Eye (tissue), 1 donor: ENCODE measurements at regions not wholly inside any gene's neighbourhood (a gene's known extent, or its start where the extent isn't known, plus 50 kb on each side); places are given as distances from the start of the nearest gene placed in this dataset.
"Not testable (repeated sequence)": the region's sequence is repeated elsewhere in the genome, so short reads cannot be mapped to it uniquely, and the experiment has no call there.

Experiments used
- DNase-seq: peaks from one replicate; pipeline ENCODE4 v3.0.0-alpha.2; 2015

DNA sequence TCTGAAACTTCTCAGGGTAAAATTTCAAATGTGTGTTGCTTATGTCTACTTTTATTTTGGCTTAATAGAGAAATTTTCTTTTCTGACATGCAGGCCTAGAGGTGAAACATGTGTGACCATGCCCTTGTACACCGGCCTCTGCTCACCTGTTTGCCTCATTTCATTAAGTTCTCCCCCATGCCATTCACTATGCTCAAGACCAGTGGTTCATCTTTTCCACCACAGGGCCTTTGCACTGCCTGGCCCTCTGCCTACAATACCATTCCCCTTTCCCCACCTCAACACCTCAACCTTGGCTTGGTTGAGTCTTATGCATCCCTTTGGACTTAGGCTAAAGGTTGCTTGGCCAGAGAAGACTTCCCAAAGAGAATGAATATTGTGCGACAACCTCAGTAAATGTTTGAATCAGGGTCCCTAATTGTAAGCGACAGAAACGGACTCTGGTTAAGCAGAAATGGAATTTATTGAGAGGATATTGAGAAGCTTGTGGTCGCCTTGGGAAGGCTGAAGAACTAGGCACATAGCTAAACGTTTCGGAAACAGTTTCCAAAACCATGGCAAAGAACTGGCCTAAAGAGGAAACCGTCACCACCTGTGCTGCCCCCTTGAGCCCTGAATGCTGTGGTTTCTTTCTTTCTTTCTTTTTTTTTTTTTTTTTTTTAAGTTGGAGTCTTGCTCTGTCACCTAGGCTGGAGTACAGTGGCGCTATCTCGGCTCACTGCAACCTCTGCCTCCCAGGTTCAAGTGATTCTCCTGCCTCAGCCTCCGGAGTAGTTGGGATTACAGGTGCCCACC, 152.2 kb downstream of the SOX4 start:
- DNase-seq = no peak

DNA sequence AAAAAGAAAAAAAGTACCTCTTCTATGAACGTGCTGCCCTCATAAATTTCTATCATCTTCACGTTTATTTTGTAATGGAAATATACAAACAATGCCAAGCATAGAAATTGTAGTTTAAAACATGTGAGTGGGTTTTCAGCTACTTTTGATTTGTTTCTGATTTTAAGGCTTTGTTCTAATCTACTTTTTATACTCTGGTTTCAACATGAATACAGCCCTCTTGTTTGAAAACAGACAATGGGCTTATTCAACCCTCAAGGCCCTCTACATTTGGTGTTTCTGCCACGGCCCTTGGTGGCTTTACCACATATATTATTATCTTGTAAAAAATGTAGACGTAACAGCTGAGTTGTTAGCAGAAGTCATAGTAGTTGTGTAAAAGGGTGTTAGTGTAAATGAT, 153.9 kb downstream of the SOX4 start:
- DNase-seq = peak; percentile 44

DNA sequence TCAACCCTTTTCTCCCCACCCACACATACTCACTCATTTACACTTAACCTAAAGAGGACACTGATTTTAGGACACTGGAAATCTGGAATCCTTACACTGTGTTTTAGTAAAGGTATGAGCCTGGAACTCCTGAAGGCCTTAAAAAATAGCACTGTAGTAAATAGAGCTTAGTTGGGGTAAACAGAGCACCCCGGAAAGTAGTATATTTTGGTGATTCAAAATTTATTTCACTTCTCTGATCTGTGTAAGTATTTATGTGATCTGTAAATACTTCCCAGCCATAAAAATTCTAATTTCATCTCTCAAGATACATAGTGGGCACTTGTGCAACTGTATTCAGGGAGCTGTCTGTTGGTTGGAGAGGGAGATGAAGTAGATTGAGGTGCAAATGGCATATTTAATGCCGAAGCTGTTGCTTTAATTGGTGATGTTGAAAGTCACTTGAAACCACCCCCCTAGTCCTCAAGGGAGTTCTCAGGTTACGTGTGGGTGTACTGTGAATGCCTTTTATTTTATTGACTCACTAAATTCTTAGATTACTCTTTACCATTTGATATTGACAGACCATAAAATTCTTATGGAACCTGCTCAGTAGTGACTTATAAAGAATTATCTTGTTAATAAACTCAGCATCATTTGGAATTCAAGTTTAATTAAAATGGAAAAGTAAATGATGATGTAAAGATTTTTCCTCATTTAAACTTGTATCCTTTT, 154.9 kb downstream of the SOX4 start:
- peak; percentile 61 for DNase-seq

DNA sequence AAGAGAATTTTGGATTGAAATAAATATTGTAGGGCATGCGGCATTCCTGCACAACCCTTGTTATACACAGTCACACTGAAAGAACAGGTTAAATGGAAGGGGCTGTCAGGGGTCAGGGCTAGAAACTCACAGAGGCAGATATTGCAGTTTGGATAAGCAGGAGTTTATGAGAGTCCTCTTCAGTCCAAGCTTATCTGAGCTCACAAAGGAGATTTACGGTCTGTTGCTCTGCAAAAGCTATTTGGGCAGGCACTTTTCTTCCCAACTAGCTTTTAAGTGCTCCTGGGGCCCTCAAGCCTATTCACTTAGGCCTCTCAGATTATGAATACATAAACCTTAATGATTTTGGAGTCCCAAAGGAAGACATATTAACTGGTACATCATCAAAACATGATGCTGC, 156.2 kb downstream of the SOX4 start:
- peak; percentile 85 for DNase-seq

DNA sequence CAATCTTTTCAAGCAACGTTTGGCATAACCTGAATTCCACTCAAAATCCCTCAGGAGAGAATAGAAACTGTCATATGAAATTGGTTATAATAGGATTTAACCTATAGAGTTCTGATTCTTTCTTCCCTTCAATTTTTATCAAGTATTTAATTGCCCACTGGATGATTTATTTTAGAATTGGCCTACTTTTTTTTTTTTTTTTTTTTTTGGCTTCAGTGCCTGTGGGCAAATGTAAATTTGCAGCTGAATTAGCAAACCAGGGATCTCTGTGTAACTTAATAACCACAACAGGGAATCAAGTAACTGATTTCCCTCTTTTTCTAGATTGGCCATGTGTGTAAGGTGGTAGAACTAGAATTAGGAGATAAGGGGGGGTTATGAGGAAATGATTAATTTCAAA, 157.0 kb downstream of the SOX4 start:
- DNase-seq = peak; percentile 37

DNA sequence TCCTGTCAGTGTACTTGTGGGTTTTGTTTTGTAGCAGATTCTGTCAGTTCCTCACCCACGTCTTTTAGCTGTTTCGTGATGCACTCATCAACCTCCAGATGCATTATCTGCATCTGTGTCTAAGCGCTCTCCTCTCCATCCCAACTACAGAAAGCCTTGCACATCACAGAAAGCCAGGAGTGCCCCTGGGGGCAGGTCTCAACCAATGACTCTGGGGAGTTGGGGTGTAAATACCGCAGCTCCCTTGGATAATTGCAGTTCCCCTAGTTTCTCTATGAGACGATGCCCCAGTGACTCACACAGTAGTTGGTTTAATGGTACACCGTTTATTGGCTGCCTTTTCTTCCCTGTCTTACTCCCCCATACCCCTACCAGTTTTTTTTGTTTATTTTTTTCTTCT, 158.1 kb downstream of the SOX4 start:
- DNase-seq = peak; percentile 26

DNA sequence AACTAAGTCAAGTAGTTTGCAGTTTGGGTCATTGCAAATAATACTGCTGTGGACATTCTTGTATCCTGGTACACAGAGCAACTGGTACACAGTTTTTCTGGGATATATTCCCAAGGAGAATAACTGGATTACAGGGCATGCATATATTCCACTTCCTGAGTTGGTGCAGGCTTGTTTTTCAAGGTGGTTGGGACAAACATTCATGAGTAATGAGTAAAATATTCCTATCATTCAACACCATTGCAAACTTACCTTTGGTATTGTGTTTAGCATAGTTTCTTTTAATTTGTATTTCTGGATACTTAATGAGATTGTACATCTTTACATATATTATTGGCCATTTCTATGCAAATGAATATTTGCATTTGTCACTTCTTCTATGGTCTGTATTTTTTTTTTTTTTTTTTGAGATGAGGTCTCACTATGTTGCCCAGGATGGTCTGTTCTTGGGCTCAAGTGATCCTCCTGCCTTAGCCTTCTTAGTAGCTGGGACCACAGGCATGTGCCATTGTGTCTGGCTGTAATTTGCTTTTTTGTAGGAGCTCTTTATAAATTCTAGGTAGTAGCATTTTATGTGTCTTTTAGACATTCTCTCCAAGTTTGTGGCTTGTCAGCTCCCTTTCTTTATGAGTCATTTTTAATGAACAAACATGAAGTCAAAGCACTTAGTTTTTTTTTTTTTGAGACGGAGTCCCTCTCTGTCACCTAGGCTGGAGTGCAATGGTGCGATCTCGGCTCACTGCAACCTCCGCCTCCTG, 158.7 kb downstream of the SOX4 start:
- no peak for DNase-seq

DNA sequence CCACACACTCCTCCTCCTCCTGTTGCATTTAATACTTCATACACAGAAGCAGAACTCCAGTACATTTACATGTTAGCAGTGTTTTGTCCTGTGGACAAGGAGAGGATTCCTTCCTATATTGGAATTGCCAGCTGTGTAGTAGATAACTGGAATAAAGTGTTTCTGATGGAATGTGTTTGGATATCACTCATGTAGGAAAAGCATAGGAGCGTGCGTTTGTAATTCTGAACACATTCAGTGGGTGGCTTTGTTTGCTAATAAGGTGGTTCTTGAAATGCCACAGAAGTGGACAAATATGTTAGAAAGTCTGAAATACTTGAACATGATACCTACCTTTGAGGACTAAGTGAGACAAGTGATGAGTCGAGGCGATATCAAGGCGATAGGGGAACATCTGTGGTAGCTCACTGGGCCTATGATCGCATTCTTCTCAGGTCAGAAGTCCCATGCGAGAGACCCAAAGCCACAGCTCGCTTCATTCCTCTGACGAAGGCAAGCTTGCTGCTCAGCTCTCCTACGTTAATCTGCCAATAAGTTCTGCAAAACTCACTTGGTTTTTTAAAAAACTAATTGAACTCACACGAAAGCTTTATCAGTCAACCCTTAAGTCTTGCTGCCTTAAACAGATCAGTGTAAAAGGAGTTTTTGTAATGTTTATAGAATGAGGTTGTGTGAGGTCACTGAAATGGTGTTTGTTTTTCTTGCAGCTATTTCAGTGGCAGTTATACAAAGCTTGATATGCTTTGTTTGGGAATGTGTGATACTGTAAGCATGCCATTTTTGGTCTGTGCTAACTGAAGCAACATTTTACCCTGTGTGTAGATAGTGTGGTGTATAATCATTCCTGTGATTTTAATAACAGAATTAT, 159.9 kb downstream of the SOX4 start:
- peak; percentile 59 for DNase-seq

DNA sequence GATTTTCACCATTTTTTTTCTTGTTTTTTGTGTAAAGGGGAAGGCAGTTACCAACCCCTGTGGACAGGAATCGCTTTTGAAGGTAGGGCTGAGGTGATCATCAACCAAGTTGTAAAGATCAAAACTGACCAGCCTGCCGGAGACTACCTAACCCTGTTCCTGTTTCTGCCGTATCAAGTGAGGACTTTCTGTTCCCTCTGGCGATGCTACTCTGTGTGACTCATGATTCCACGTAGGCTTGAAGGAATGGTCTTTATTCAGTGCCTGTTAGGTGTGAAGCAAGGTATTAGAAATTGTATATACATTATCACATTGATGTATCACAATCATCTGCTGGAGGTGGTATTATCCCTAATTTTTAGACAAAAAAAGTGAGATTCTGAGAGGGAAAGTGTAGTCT, 161.3 kb downstream of the SOX4 start:
- no peak for DNase-seq

DNA sequence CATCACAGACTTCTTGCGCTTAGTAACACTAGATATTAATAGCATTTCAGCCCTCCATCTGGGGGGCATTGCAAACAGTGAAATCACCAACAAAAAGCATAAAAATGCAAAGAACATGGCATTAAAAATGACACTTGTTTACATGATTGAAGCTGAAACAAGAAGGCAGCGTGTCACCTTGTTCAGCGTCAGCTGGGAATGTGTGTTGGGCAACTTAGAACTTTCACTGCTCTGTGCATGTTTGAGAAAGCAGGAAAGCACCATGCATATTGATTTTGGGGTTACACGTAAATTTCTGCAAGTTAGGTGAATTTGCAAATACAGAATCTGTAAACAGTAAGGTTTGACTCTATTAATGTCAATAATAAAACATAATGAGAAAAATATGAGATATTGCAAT, 162.9 kb downstream of the SOX4 start:
- no peak for DNase-seq

DNA sequence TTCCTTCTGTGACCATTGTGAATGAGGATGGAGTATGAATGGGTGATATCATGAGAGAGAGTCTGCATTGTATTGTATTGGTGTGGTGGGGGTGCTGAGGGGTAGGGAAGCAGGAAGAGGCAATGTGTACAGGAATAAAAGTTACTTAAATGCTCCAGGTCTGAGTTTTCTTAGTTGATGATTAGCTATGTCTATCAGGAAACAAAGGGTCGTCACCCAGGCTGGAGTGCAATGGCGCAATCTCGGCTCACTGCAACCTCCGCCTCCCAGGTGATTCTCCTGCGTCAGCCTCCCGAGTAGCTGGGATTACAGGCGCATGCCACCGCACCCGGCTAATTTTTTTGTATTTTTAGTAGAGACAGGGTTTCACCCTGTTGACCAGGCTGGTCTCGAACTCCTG, 163.8 kb downstream of the SOX4 start:
- not testable (repeated sequence) for DNase-seq

DNA sequence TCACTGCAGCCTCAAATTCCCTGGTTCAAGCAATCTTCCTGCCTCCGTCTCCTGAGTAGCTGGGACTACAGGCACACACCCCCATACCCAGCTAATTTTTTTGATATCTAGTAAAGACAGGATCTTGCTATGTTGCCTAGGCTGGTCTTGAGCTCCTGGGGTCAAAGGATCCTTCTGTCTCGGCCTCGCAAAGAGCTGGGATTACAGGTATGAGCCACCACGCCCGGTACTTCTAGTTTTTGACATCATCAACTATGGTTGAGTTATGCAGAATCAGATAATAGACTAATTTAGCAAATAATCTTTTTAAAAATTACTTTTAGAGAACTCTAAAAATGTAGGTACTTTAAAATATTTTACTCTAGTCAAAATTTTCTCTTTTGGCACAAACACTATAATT, 166.2 kb downstream of the SOX4 start:
- DNase-seq = no peak

DNA sequence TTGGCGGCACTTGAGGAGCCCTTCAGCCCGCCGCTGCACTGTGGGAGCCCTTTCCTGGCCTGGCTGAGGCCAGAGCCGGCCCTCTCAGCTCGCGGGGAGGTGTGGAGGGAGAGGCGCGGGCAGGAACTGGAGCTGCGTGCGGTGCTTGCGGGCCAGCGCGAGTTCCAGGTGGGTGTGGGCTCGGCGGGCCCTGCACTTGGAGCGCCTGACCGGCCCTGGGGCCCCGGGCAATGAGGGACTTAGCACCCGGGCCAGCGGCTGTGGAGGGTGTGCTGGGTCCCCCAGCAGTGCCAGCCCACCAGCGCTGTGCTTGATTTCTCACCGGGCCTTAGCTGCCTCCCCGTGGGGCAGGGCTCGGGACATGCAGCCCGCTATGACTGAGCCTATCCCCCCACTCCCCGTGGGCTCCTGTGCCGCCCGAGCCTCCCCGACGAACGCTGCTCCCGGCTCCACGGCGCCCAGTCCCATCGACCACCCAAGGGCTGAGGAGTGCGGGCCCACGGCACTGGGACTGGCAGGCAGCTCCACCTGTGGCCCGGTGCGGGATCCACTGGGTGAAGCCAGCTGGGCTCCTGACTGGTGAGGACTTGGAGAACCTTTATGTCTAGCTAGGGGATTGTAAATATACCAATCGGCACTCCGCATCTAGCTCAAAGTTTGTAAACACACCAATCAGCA, 167.6 kb downstream of the SOX4 start:
- DNase-seq = not testable (repeated sequence)

DNA sequence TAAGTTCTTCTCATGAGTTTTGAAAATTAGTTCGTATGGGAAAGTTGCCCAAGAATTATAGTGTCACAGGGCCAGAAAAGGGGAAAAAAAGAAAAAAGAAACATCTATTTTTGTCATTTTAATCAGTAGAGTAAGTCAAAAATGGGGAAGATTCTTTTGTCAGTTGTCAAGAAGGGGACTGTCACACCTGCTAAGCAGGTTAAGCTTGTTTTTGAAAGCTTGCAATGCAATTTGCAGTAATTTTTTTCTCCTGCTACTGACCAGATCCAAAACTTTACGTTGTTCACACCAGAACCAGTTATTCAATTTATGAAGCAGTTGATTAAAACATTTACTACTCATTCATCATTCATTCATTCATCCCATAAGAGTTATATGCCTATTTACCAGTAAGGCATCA, 171.4 kb downstream of the SOX4 start:
- no peak for DNase-seq

DNA sequence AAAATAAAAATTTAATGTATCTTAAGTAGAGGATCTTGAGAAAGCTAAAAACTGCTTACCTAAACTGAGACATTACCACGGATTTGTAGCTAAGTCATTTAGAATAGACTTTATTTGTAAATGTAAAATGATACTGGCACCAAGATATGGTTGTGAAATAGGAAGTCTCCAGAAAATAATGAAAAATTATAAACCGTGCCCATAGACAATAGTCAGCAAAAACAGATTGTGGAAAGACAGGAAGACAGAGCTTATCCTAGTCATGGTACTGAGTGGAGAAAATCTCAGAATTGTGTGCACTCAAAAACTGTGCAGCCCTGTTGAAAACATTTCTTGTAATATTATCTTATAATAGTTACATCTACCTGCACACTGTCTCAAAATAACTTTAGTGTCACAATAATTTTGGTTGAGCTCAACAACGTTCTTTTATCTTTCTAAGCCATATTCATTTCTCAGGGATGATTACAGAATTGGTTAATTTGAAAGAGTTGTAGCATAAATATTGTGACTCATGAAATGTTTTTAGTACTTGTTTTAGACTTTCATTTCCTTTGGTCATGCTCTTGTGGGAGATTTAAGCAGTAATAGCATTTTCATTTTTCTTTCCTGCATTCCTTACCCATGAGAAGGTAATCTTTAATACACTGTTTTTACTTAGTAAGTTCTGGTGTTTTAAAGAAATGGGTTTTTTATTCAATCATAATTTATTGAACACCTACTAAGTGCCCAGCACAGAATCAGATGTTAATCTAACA, 174.5 kb downstream of the SOX4 start:
- no peak for DNase-seq

DNA sequence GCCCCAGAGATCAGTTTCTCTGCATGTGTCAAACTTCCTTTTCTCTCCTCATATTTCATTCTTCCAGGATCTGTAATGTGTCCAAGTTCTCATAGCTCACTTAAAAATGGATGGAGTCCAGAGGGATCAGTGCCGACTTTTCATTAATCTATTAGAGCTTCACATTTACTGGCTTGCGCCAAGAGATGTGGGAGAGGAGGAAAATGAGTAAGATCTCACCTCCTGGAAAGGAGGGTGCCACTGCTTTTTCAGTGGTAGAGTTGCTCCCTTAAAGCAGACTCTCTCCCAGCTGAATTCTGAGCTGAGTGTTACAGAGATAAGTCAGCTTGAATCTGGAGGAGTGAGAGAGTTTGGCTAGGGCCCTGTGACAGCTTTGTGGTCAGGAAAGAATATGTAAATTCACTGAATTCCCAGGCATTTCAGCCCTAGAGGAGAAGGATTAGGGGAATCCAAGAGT, 175.9 kb downstream of the SOX4 start:
- DNase-seq = peak; percentile 77

DNA sequence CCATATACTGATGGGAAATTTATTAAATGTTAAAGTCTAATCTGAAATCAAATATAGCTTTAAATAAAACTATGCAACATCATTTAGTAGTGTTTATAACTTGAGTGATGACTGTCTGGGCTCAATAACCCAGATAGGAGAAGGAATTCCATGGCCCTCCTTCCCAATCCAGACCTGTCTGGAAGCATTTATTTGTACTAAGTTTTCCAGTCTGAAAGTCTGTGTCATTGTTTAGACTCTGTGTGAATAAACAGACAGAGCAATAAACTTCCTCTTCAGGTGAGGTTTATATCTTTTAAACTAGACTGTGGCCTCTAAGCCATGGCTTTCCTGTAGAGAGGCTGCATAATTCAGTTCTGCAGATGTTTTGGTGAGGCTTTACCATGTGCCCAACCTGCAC, 176.4 kb downstream of the SOX4 start:
- no peak for DNase-seq

DNA sequence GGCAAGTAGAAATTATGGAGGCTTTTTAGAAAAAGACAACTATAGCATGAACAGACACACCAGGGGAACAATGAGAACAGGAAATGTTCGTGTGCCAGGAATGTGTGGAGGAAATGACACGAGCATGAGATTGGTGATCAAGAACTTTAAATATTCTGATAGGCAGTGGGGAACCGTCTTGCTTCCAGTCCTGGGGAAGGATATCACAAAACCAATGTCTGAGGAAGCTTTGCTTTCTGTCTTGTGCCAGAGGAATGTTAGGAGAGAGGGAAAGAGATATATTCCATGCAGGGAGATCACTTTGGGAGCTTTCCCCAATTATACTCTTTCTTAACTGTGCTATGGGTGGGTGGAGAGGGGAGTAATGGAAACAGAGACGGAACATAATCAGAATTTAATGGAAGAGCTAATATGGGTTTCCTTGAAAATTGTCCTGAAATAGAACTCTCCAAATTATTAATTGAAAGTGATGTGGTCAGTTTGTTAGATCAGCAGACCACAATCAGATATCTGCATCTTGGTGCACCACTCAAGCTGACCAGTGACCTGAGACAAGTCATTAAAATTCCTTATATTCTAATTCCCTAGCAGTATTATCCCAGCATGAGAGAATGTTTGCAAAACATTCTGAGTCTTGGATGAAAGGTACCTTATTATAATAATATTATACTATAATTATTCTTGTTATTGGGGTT, 178.2 kb downstream of the SOX4 start:
- peak; percentile 48 for DNase-seq

DNA sequence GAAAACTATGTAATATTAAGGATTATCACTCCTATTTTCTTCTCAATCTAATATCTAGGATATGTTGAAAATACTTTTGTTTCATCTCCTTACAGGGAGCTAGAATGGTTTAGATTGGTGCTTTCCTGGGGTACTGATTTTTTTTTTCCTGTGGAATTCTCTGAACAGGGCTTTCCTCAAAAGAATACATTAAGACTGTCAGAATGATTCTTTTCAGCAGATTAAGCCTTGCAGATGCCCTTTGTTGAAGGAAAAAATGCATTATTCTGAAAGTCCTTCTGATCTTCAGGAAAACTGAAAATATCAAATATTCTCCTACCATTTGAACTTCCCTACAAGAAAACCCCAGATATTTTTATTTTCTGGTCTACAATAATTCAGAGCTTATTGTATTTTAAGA, 178.9 kb downstream of the SOX4 start:
- peak; percentile 79 for DNase-seq

DNA sequence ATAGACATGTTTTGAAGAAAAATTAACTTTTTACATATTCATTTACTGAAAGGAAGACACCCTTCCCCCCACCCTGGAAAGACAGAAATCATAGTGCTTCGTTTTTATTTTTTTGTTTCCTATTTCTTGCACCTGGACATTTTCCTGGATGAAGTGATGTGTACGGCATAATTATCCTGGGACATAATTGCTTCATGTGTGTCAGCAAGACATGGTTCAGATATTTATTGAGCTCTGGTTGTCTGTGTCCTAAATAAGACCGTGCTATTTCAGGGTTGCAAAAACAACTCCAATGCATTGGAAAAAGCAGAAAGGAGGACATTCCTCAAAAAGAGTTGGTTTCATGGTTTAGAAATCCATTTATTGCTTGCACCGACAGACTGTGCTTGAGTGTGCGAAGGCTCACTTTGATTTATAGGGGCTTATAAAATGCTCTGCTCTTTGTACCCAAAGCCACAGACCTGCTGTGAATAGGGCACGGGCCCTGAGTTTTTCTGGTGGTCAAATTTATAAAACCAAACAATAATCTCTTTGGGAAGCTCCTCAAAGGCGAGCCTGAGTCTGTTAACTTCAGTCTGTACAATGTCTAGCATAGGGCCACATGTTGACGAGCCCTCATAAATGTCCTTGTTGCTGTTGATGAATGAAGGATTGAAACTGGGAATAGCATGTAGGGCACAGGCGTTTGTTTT, 179.5 kb downstream of the SOX4 start:
- no peak for DNase-seq
